ENCODE measurements at regions not wholly inside any gene's neighbourhood (a gene's known extent, or its start where the extent isn't known, plus 50 kb on each side); places are given as distances from the start of the nearest gene placed in this dataset.

- Mint-ChIP-seq H3K27ac (peak overlapping the region in 1 of 3 experiments; percentile 57; a peak in 1 of 7 replicates), H3K4me1 (no peaks in the 10 kb centered on the region), H3K36me3 (ENCODE audit: insufficient read depth in 1 of 3, low read depth in 3 of 3) (no peaks in the 10 kb centered on the region), H3K4me3 (no peak overlapping the region), H3K9me3 (no peaks in the 10 kb centered on the region), H3K27me3 (ENCODE audit: low read depth) (peaks cover 3% of the 10 kb centered on the region)
- H2BK15ac ChIP-seq (ENCODE audit: low read depth, low read length), result no peak overlapping the region
- H3K23me2 ChIP-seq (ENCODE audit: insufficient read length, low read depth, low read length, poor library complexity, severe bottlenecking), result no peaks in the 10 kb centered on the region
- no peaks in the 10 kb centered on the region for H3K4me1 ChIP-seq (ENCODE audit: insufficient read depth, low read length)
- no peak overlapping the region for H4K5ac ChIP-seq (ENCODE audit: insufficient read length, low read depth, low read length)
- H2AFZ ChIP-seq (ENCODE audit: low read length), result no peak overlapping the region
- H4K20me1 ChIP-seq (ENCODE audit: control insufficient read depth, insufficient read depth, insufficient read length), result no peaks in the 10 kb centered on the region
- H3K9me3 ChIP-seq (ENCODE audit: control insufficient read depth, low read depth, low read length), result no peaks in the 10 kb centered on the region
- DNase-seq, result no peak
- no peak overlapping the region for H2BK5ac ChIP-seq (ENCODE audit: insufficient read length, low read length)
- H2BK20ac ChIP-seq (ENCODE audit: low read depth, low read length, poor library complexity, severe bottlenecking), result no peak overlapping the region
- WGBS (ENCODE audit: extremely low coverage, insufficient read length, low lambda C conversion rate), result no CpG with 5 or more reads among the region's 15 CpGs
- no peaks in the 10 kb centered on the region for H3K79me2 ChIP-seq (ENCODE audit: insufficient read depth, low read length)
- no peak overlapping the region for H3K23ac ChIP-seq (ENCODE audit: insufficient read length, low read depth, low read length)
- H3K4me2 ChIP-seq (ENCODE audit: insufficient read depth, insufficient read length, low read length), result no peak overlapping the region
- H2AK5ac ChIP-seq (ENCODE audit: insufficient read length, low read length), result no peak overlapping the region
- no peak overlapping the region for H4K91ac ChIP-seq (ENCODE audit: insufficient read length, low read depth, low read length)
- H3T11ph ChIP-seq (ENCODE audit: low read length), result no peak overlapping the region
- no peak overlapping the region for H2BK12ac ChIP-seq (ENCODE audit: insufficient read length, low read depth, low read length)
- no peaks in the 10 kb centered on the region for H3K79me1 ChIP-seq (ENCODE audit: insufficient read depth, low read depth, low read length, poor library complexity, severe bottlenecking)
- no peak overlapping the region for H3K4ac ChIP-seq (ENCODE audit: low read depth, low read length)
- H3K14ac ChIP-seq (ENCODE audit: insufficient read depth, low read length), result no peak overlapping the region; the same call in 1 of the 2 replicates
- no peak for TF ChIP-seq CTCF (conservative IDR thresholded peaks at IDR 0.05)
- no peak overlapping the region for H2BK120ac ChIP-seq (ENCODE audit: low read depth, low read length, poor library complexity, severe bottlenecking)
- no peak overlapping the region for H3K18ac ChIP-seq (ENCODE audit: insufficient read length, low read depth, low read length)
- no peak overlapping the region for H3K27ac ChIP-seq (ENCODE audit: insufficient read length, low read depth, low read length)
- no peak overlapping the region for H3K9ac ChIP-seq (ENCODE audit: extremely low read depth, insufficient read length, low read length)
- no peak overlapping the region for H3K56ac ChIP-seq (ENCODE audit: insufficient read length, low read depth, low read length)
- no peaks in the 10 kb centered on the region for H3K27me3 ChIP-seq (ENCODE audit: insufficient read depth, low read length)
- H4K8ac ChIP-seq (replicated peaks; ENCODE audit: insufficient read length, low read depth, low read length), result no peak overlapping the region
These were observed 67.7 kb downstream of the C5orf15 start for GRCh38 chr5:133900534-133901270.
